Prostate gland (tissue), 2 donors: ENCODE measurements at regions not wholly inside any gene's neighbourhood (a gene's known extent, or its start where the extent isn't known, plus 50 kb on each side); places are given as distances from the start of the nearest gene placed in this dataset.

Experiments
- POLR2A ChIP-seq: fragments of 450-650 bp; IDR thresholded peaks from one replicate; pipeline ENCODE4 v1.6.1; 2016; ENCODE audit warnings: antibody characterized with exemption, mild to moderate bottlenecking
- TF ChIP-seq, protein P1 (sequence below), 4 experiments: fragments of 200-600 bp in 2 of 4; fragments of 450-650 bp in 2 of 4; sonication (generic) in 2 of 4; IDR thresholded peaks; 1 replicate in 3 of 4; 2 replicates in 1 of 4; pipeline ENCODE4 v1.5.1; 2016 to 2019; ENCODE audit warnings: antibody characterized with exemption in 4 of 4, mild to moderate bottlenecking in 2 of 4, moderate library complexity in 2 of 4

DNA sequence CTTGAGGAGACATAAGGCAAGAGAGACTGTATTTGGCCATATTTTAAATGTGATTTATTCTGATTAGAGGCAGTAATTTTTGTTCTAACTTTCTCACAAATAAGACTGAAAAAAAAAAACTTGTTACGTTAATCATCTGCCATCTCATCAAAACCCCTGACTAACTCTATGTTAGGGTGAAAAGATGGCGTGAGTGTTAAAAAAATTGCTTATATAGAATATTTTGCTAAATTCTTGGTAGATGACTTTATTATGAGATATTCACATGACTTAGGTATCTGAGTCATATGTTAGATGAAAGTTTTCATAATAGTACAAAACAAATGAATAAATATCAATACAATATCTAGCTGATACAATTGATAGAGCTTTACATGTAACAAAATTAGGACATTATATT, 1508.7 kb upstream of the TMEFF2 start:
- TF ChIP-seq, protein P1, sequence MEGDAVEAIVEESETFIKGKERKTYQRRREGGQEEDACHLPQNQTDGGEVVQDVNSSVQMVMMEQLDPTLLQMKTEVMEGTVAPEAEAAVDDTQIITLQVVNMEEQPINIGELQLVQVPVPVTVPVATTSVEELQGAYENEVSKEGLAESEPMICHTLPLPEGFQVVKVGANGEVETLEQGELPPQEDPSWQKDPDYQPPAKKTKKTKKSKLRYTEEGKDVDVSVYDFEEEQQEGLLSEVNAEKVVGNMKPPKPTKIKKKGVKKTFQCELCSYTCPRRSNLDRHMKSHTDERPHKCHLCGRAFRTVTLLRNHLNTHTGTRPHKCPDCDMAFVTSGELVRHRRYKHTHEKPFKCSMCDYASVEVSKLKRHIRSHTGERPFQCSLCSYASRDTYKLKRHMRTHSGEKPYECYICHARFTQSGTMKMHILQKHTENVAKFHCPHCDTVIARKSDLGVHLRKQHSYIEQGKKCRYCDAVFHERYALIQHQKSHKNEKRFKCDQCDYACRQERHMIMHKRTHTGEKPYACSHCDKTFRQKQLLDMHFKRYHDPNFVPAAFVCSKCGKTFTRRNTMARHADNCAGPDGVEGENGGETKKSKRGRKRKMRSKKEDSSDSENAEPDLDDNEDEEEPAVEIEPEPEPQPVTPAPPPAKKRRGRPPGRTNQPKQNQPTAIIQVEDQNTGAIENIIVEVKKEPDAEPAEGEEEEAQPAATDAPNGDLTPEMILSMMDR (IDR thresholded peaks at IDR 0.05), result no peak
- TF ChIP-seq POLR2A, result no peak
